ENCODE measurements at regions not wholly inside any gene's neighbourhood (a gene's known extent, or its start where the extent isn't known, plus 50 kb on each side); places are given as distances from the start of the nearest gene placed in this dataset.

- TF ChIP-seq CTCF (IDR thresholded peaks at IDR 0.05; ENCODE audit: low read depth, low read length) = no peak
- no peak for TF ChIP-seq EZH2phosphoT487 (IDR thresholded peaks at IDR 0.05; ENCODE audit: low read depth)
These were observed 308.4 kb upstream of the NAV3 start for GRCh38 chr12:77522247-77522646.
